Mucosa of descending colon (tissue), 3 donors: ENCODE measurements at regions not wholly inside any gene's neighbourhood (a gene's known extent, or its start where the extent isn't known, plus 50 kb on each side); places are given as distances from the start of the nearest gene placed in this dataset.
A peak's percentile ranks its signal among the peaks of the same experiment; 100 is the strongest.
"Not testable (repeated sequence)": the region's sequence is repeated elsewhere in the genome, so short reads cannot be mapped to it uniquely, and the experiment has no call there.

Source experiments
- ATAC-seq: fragments of 200-7000 bp; cut with Tn5 transposase; one replicate; pipeline ENCODE4 v1.9.1; 2020; ENCODE audit warnings: mild to moderate bottlenecking, moderate library complexity
- DNase-seq, 3 donors: peaks; one replicate each; pipeline ENCODE4 v3.0.0-alpha.2; 2020
- H3K36me3 ChIP-seq: fragments of 200-600 bp; one replicate; pipeline ENCODE4 v1.8.0; 2021; ENCODE audit warnings: low read depth, mild to moderate bottlenecking
- H3K4me1 ChIP-seq: fragments of 200-600 bp; one replicate; pipeline ENCODE4 v1.8.0; 2021; ENCODE audit warnings: low read depth, mild to moderate bottlenecking
- H3K4me3 ChIP-seq: fragments of 200-600 bp; one replicate; pipeline ENCODE4 v1.8.0; 2021; ENCODE audit warnings: mild to moderate bottlenecking
- H3K9me3 ChIP-seq: fragments of 200-600 bp; one replicate; pipeline ENCODE4 v1.8.0; 2021; ENCODE audit warnings: mild to moderate bottlenecking
- intact Hi-C, 2 donors: fragments of 100-400 bp; cut with DNase I in 1 of 2; cut with micrococcal nuclease in 1 of 2; formaldehyde crosslinking; loops; one replicate each; pipeline versions ENCODE4 v1.11.0 to v1.11.1; 2022; cut with DNase I, micrococcal nuclease
- TF ChIP-seq, protein P1 (sequence below): fragments of 200-600 bp; IDR thresholded peaks from one replicate; pipeline ENCODE4 v1.8.0; 2022; ENCODE audit warnings: antibody characterized with exemption, mild to moderate bottlenecking
- donor health status: DM: no; HTN: no; CAD: no; lungs with moderate emphysema.
- donor health status: DM: no; HTN: no; CAD: no.
- donor health status: DM: no; HTN: yes; CAD: no.

DNA sequence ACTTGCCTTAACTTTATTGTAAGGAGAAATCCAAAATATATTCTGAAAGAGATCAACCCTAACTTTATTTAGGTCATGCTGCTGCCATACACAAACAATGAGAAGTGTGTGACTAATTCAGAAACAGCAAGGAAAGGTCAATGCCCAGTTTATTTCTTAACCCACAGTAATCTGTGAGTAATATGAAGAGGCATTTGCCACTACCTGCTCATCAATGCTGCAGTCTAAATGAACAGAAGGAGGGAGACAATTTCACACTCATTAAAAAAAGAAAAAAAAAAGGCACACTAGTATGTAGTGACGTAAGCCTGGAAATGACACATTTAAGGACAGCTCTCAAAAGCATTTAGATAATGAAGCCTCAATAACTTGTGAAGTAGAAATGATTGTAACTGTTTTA lies 90.5 kb upstream of the FOXN3 start:
- H3K4me1 ChIP-seq = no peaks in the 10 kb centered on the region
- TF ChIP-seq, protein P1, sequence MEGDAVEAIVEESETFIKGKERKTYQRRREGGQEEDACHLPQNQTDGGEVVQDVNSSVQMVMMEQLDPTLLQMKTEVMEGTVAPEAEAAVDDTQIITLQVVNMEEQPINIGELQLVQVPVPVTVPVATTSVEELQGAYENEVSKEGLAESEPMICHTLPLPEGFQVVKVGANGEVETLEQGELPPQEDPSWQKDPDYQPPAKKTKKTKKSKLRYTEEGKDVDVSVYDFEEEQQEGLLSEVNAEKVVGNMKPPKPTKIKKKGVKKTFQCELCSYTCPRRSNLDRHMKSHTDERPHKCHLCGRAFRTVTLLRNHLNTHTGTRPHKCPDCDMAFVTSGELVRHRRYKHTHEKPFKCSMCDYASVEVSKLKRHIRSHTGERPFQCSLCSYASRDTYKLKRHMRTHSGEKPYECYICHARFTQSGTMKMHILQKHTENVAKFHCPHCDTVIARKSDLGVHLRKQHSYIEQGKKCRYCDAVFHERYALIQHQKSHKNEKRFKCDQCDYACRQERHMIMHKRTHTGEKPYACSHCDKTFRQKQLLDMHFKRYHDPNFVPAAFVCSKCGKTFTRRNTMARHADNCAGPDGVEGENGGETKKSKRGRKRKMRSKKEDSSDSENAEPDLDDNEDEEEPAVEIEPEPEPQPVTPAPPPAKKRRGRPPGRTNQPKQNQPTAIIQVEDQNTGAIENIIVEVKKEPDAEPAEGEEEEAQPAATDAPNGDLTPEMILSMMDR = no peak
- ATAC-seq (no peak), DNase-seq (no peak)
- intact Hi-C loops = no loop called here
- H3K36me3 ChIP-seq = no peaks in the 10 kb centered on the region
- no peaks in the 10 kb centered on the region for H3K9me3 ChIP-seq
- no peak overlapping the region for H3K4me3 ChIP-seq

GRCh38 chr14:89506891-89507452 lies 89.9 kb upstream of the FOXN3 start:
- H3K4me3 ChIP-seq, H3K36me3 ChIP-seq, intact Hi-C loops, DNase-seq, ATAC-seq, H3K9me3 ChIP-seq, H3K4me1 ChIP-seq: not testable (repeated sequence)

DNA sequence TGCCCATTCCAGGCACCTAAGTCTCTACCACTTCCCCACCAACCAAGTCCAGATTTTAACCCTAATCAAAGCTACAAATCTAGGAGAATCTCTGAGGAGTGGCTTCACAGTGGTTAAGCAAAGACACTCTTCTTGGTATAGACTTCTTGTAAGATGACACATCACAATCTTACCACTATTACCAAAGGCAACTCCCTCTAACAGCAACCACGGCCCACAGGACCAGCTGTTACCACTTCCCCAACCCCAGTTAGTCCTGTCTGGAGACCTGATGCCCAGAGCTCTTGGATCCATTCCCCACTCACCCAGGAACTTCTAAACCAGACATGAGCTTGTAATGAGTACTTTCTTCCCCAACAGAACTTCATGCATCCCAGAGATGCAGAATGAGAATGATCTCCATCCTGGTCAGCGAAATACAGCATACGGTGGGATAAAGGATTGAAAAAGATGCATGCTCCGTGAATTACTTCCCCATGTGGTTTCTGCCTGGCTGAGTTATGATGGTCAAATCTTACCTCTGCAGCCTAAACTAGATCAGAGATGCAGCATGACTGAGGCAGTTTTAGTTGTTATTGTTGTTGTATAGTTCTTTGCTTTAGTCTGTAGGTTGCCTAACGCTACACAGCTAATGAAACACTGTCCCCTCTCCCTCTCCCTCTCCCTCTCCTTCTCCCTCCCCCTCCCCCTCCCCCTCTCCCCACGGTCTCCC lies 87.7 kb upstream of the FOXN3 start:
- Histone ChIP-seq H3K4me3 (no peak overlapping the region), H3K4me1 (no peaks in the 10 kb centered on the region), H3K36me3 (no peaks in the 10 kb centered on the region), H3K9me3 (no peaks in the 10 kb centered on the region)
- TF ChIP-seq, protein P1 = no peak
- DNase-seq (no peak), ATAC-seq (peak; percentile 53)
- intact Hi-C loops = no loop called here

GRCh38 chr14:89504091-89504490 lies 87.1 kb upstream of the FOXN3 start:
- ATAC-seq (no peak), DNase-seq (no peak)
- TF ChIP-seq, protein P1 = no peak
- Histone ChIP-seq H3K36me3 (no peaks in the 10 kb centered on the region), H3K9me3 (no peaks in the 10 kb centered on the region), H3K4me3 (no peak overlapping the region), H3K4me1 (no peaks in the 10 kb centered on the region)
- intact Hi-C loops = no loop called here

GRCh38 chr14:89503431-89503996 lies 86.5 kb upstream of the FOXN3 start:
- H3K4me3 ChIP-seq = no peak overlapping the region
- ATAC-seq (no peak), DNase-seq (no peak)
- H3K4me1 ChIP-seq = no peaks in the 10 kb centered on the region
- TF ChIP-seq, protein P1 = no peak
- H3K9me3 ChIP-seq = no peaks in the 10 kb centered on the region
- H3K36me3 ChIP-seq = no peaks in the 10 kb centered on the region
- intact Hi-C loops = no loop called here

- TF ChIP-seq, protein P1 = no peak
- Histone ChIP-seq H3K9me3 (no peaks in the 10 kb centered on the region), H3K4me3 (no peak overlapping the region), H3K4me1 (no peaks in the 10 kb centered on the region), H3K36me3 (no peaks in the 10 kb centered on the region)
- ATAC-seq (no peak), DNase-seq (no peak)
- intact Hi-C loops = no loop called here
These were observed 85.9 kb upstream of the FOXN3 start for GRCh38 chr14:89502966-89503365.
